ENCODE measurements at regions not wholly inside any gene's neighbourhood (a gene's known extent, or its start where the extent isn't known, plus 50 kb on each side); places are given as distances from the start of the nearest gene placed in this dataset.

DNA sequence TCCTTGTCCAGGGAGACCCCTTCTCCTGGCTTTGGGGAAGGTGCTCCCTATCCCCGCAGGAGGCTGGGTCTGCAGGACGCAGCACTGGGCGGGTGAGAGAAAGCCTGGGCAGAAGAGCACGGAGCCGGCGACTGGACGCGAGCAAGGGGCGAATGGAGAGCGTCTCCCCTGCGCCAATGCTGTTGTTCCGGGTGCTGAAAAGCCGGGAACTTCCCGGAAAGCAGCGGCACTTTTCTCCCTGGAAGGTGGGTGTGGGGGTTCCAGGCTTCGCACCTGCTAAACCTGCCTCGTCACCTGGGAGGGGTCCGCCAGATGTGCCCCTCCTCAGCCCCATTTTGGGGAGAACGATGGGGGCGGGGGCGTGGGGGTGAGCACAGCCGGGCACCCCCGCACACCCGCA lies 417.1 kb upstream of the TMTC1 start (continued):
- no peak for TF ChIP-seq ZNF394 (tag by site-specific recombination; IDR thresholded peaks at IDR 0.05; ENCODE audit: borderline replicate concordance)
- TF ChIP-seq, protein P1, sequence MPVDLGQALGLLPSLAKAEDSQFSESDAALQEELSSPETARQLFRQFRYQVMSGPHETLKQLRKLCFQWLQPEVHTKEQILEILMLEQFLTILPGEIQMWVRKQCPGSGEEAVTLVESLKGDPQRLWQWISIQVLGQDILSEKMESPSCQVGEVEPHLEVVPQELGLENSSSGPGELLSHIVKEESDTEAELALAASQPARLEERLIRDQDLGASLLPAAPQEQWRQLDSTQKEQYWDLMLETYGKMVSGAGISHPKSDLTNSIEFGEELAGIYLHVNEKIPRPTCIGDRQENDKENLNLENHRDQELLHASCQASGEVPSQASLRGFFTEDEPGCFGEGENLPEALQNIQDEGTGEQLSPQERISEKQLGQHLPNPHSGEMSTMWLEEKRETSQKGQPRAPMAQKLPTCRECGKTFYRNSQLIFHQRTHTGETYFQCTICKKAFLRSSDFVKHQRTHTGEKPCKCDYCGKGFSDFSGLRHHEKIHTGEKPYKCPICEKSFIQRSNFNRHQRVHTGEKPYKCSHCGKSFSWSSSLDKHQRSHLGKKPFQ (tag by site-specific recombination; IDR thresholded peaks at IDR 0.05), result no peak
- TF ChIP-seq SALL2 (tag by site-specific recombination; IDR thresholded peaks at IDR 0.05; ENCODE audit: borderline replicate concordance), result no peak
- no peak for TF ChIP-seq BCL11A (tag by site-specific recombination; IDR thresholded peaks at IDR 0.05; ENCODE audit: low read depth)
- TF ChIP-seq ZFP69B (tag by site-specific recombination; IDR thresholded peaks at IDR 0.05), result no peak

DNA sequence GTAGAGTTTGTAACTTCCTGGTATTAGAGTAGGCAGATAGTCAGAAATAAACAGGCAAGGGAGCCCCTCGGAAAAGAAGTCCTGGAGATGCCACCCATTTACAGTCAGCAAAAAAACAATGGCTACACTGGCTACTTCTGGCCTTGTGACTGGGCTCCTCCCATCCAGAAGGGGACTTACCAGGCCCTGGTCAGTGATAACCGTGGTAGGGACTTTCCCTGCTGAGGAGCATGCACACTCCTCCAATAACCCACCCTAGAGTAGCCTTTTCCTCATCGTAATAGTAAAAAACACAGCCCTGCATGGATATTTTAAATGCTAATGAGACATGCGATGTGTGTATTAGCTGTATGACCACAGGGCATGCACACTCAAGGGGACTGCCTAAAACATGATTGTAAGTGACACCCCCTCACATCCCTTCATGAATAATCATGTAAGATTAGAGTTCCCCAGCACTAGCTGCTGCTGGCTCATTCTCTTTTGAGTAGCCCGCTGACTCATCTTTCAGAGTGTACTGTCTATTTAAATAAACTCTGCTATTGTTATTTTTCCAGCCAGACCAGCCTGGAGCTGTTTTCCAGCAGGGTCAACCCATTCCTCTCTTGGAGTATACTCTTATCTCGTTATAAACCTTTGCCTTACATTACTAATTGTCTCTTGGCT lies 413.8 kb upstream of the TMTC1 start:
- no peaks in the 10 kb centered on the region for H3K9me3 ChIP-seq (ENCODE audit: control insufficient read depth, insufficient read depth, low read depth, low read length)
- TF ChIP-seq ZNF558 (tag by site-specific recombination; IDR thresholded peaks at IDR 0.05) (no peak), SETDB1 (IDR thresholded peaks at IDR 0.05; ENCODE audit: insufficient read length, low read length) (peak; percentile 36), TRIM28 (IDR thresholded peaks at IDR 0.05; ENCODE audit: borderline replicate concordance, low read length) (0 out of 2 replicates have a peak, but pooled peaks have one; percentile 32)
- ChIA-PET POLR2A (no interaction called here), CTCF (interaction anchor here (0.7 kb wide), 2 partner anchors 261 to 767 kb away, joined by 3 to 4 read pairs; no protein-coding TSS in a partner anchor)
- no peaks in the 10 kb centered on the region for H3K36me3 ChIP-seq (ENCODE audit: control insufficient read depth in 2 of 2, insufficient read depth in 1 of 2, low read length in 2 of 2)
- no peak overlapping the region for H3K4me3 ChIP-seq (ENCODE audit: low read depth, low read length)
- no peak overlapping the region for H3K27ac ChIP-seq (ENCODE audit: extremely low read depth, low read depth, low read length)
- no peaks in the 10 kb centered on the region for H3K4me1 ChIP-seq (ENCODE audit: control insufficient read depth, insufficient read depth, low read length)

DNA sequence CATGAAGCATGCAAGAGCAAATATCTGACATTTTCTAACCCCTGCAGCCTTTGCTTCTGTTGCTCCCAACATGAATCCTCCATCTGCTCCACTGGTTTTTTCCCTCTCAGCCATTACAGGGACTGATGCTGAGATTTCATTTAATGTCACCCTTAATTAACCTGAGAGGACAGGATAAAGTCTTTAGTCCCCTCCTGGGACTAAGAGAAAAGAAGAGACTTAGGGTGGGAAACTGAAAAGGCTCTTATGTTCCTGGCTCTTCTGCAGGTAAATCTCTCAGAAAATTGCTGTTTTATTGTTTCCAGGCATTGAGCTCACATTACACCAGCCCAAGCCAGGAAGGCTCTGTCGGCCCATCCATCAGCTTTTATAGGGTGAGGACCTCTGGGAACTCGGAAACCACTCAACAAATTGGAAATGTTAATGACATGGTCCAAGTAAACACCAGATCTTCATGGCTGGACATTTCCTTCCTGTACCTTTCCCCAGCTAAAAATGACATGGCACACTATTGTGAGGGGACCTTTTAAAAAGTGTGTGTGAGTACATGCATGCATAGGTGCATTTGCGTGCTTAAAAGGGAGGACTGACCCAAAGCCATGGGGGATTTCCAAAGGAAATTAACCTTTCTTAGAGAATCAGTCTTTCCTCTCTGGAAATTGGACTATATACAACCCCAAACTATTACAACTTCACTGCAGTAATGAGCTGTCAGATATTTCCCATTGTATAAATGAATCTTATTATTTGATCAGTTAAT lies 408.1 kb upstream of the TMTC1 start:
- TF ChIP-seq PRDM6 (tag by site-specific recombination; IDR thresholded peaks at IDR 0.05) (peak; percentile 39; the same call in 1 of the 2 replicates), ZNF221 (tag by site-specific recombination; IDR thresholded peaks at IDR 0.05; ENCODE audit: borderline replicate concordance) (no peak), ZNF747 (tag by site-specific recombination; IDR thresholded peaks at IDR 0.05) (no peak), ZSCAN16 (tag by site-specific recombination; IDR thresholded peaks at IDR 0.05) (peak; percentile 70; the same call in 1 of the 2 replicates), ZSCAN30 (tag by site-specific recombination; IDR thresholded peaks at IDR 0.05) (no peak)
- TF ChIP-seq, protein P2, sequence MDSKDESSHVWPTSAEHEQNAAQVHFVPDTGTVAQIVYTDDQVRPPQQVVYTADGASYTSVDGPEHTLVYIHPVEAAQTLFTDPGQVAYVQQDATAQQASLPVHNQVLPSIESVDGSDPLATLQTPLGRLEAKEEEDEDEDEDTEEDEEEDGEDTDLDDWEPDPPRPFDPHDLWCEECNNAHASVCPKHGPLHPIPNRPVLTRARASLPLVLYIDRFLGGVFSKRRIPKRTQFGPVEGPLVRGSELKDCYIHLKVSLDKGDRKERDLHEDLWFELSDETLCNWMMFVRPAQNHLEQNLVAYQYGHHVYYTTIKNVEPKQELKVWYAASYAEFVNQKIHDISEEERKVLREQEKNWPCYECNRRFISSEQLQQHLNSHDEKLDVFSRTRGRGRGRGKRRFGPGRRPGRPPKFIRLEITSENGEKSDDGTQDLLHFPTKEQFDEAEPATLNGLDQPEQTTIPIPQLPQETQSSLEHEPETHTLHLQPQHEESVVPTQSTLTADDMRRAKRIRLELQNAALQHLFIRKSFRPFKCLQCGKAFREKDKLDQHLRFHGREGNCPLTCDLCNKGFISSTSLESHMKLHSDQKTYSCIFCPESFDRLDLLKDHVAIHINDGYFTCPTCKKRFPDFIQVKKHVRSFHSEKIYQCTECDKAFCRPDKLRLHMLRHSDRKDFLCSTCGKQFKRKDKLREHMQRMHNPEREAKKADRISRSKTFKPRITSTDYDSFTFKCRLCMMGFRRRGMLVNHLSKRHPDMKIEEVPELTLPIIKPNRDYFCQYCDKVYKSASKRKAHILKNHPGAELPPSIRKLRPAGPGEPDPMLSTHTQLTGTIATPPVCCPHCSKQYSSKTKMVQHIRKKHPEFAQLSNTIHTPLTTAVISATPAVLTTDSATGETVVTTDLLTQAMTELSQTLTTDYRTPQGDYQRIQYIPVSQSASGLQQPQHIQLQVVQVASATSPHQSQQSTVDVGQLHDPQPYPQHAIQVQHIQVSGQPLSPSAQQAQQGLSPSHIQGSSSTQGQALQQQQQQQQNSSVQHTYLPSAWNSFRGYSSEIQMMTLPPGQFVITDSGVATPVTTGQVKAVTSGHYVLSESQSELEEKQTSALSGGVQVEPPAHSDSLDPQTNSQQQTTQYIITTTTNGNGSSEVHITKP (tag by site-specific recombination; IDR thresholded peaks at IDR 0.05), result 0 out of 2 replicates have a peak, but pooled peaks have one; percentile 9
- Histone ChIP-seq H3K4me3 (ENCODE audit: low read depth, low read length) (no peak overlapping the region), H3K9me3 (ENCODE audit: control insufficient read depth, insufficient read depth, low read depth, low read length) (no peaks in the 10 kb centered on the region), H3K4me1 (ENCODE audit: control insufficient read depth, insufficient read depth, low read length) (no peaks in the 10 kb centered on the region; the same call in 1 of the 2 replicates), H3K27ac (ENCODE audit: extremely low read depth, low read depth, low read length) (no peak overlapping the region), H3K36me3 (ENCODE audit: control insufficient read depth in 2 of 2, insufficient read depth in 1 of 2, low read length in 2 of 2) (no peaks in the 10 kb centered on the region)
- POLR2A ChIA-PET, result no interaction called here
- CTCF ChIA-PET, result interaction anchor here (0.7 kb wide), 1 partner anchor 1112 kb away, joined by 3 read pairs; no protein-coding TSS in a partner anchor

All from HEK293 (cell line).